Skeletal muscle tissue (tissue), 3 donors: ENCODE measurements at regions not wholly inside any gene's neighbourhood (a gene's known extent, or its start where the extent isn't known, plus 50 kb on each side); places are given as distances from the start of the nearest gene placed in this dataset.

ENCODE experiments used
- H3K27ac ChIP-seq: one replicate; pipeline ENCODE4 v1.7.0; 2013; ENCODE audit warnings: mild to moderate bottlenecking, low read depth, low read length, inconsistent platforms
- H3K27me3 ChIP-seq, 3 donors: one replicate each; pipeline ENCODE4 v1.7.0; 2013; ENCODE audit warnings: low read length in 3 of 3; ENCODE audit not compliant: control insufficient read depth in 3 of 3, insufficient read depth in 3 of 3
- H3K36me3 ChIP-seq, 3 donors: one replicate each; pipeline ENCODE4 v1.7.0; 2013; ENCODE audit warnings: low read length in 3 of 3; ENCODE audit not compliant: control insufficient read depth in 3 of 3, insufficient read depth in 3 of 3
- H3K4me1 ChIP-seq, 3 donors: one replicate each; pipeline ENCODE4 v1.7.0; 2013; ENCODE audit warnings: low read length in 3 of 3, mild to moderate bottlenecking in 3 of 3; ENCODE audit not compliant: control insufficient read depth in 3 of 3, insufficient read depth in 3 of 3
- H3K4me3 ChIP-seq, 3 donors: one replicate each; pipeline ENCODE4 v1.7.0; 2013; ENCODE audit warnings: low read length in 3 of 3
- H3K9ac ChIP-seq, 3 donors: one replicate each; pipeline ENCODE4 v1.7.0; 2013; ENCODE audit warnings: low read length in 3 of 3, mild to moderate bottlenecking in 3 of 3, moderate library complexity in 2 of 3, low read depth in 1 of 3
- H3K9me3 ChIP-seq, 3 donors: one replicate each; pipeline ENCODE4 v1.7.0; 2013; ENCODE audit warnings: low read length in 3 of 3; ENCODE audit not compliant: control insufficient read depth in 3 of 3
- donor health status: Osteomylitis.

GRCh38 chr2:41894563-41895333, 153.1 kb upstream of the PKDCC start:
- Histone ChIP-seq H3K9ac (no peak overlapping the region), H3K27me3 (no peaks in the 10 kb centered on the region), H3K4me3 (no peak overlapping the region), H3K27ac (no peak overlapping the region), H3K4me1 (peaks cover 0 to 4% (median 3%) of the 10 kb centered on the region in 3 donors), H3K36me3 (no peaks in the 10 kb centered on the region), H3K9me3 (no peaks in the 10 kb centered on the region)

GRCh38 chr2:41895334-41895664, 152.5 kb upstream of the PKDCC start:
- Histone ChIP-seq H3K4me1 (peaks cover 0 to 4% (median 3%) of the 10 kb centered on the region in 3 donors), H3K36me3 (no peaks in the 10 kb centered on the region), H3K4me3 (no peak overlapping the region), H3K9ac (no peak overlapping the region), H3K27me3 (no peaks in the 10 kb centered on the region), H3K9me3 (no peaks in the 10 kb centered on the region), H3K27ac (no peak overlapping the region)

GRCh38 chr2:41896186-41896846, 151.5 kb upstream of the PKDCC start:
- H3K9me3 ChIP-seq: no peaks in the 10 kb centered on the region
- no peaks in the 10 kb centered on the region for H3K36me3 ChIP-seq
- H3K27ac ChIP-seq: no peak overlapping the region
- H3K9ac ChIP-seq: no peak overlapping the region
- H3K27me3 ChIP-seq: no peaks in the 10 kb centered on the region
- H3K4me1 ChIP-seq: peaks cover 0 to 4% (median 3%) of the 10 kb centered on the region in 3 donors
- no peak overlapping the region for H3K4me3 ChIP-seq

DNA sequence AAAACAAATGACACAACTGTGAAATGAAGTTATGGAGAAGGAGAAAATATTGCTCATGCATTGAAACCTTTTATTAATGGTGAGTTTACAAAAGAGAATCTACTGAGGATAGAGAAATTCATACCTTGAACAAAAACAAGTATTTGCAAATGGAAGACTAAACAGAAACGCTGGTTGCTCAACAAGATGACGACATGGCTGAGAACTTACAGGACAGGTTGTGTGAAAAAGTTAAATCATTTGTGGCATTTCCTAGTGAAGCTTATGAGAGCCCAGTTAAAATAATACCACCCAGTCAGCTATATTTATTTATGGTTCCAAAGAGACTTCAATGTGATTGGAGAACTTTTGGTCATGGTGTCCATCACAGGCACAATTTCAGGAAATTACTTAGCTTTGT, 148.6 kb upstream of the PKDCC start:
- no peak overlapping the region for H3K4me3 ChIP-seq
- no peak overlapping the region for H3K27ac ChIP-seq
- no peaks in the 10 kb centered on the region for H3K9me3 ChIP-seq
- no peaks in the 10 kb centered on the region for H3K36me3 ChIP-seq
- no peaks in the 10 kb centered on the region for H3K27me3 ChIP-seq
- peaks cover 0 to 3% (median 0%) of the 10 kb centered on the region in 3 donors for H3K4me1 ChIP-seq
- H3K9ac ChIP-seq: no peak overlapping the region

GRCh38 chr2:41900101-41900577, 147.7 kb upstream of the PKDCC start:
- no peak overlapping the region for H3K27ac ChIP-seq
- H3K36me3 ChIP-seq: no peaks in the 10 kb centered on the region
- H3K9ac ChIP-seq: no peak overlapping the region
- no peaks in the 10 kb centered on the region for H3K9me3 ChIP-seq
- no peaks in the 10 kb centered on the region for H3K27me3 ChIP-seq
- H3K4me1 ChIP-seq: peaks cover 0 to 3% (median 0%) of the 10 kb centered on the region in 3 donors
- H3K4me3 ChIP-seq: no peak overlapping the region

DNA sequence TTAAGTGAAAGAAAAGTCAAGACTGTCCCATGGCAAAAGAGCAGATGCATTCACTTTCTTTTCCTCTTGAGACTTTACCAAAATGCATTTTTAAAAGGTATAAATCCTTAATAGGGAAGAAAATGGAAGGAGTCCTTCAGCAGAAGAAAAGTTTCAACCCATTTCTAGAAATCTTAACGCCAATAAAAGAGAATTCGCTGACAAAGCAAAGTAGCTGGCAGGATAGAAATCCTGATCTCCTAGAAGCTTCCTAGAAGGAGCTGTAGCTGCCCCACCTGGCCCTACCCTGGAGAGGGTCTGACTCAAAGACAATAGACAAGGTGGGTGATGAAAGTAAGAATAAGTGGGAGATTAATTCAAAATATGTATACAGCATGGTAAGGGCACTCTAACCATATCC, 144.9 kb upstream of the PKDCC start:
- no peaks in the 10 kb centered on the region for H3K27me3 ChIP-seq
- no peak overlapping the region for H3K27ac ChIP-seq
- no peak overlapping the region for H3K4me3 ChIP-seq
- H3K9me3 ChIP-seq: no peaks in the 10 kb centered on the region
- no peaks in the 10 kb centered on the region for H3K36me3 ChIP-seq
- H3K9ac ChIP-seq: no peak overlapping the region
- no peaks in the 10 kb centered on the region for H3K4me1 ChIP-seq

- Histone ChIP-seq H3K9ac (no peak overlapping the region), H3K4me1 (no peaks in the 10 kb centered on the region), H3K27me3 (no peaks in the 10 kb centered on the region), H3K27ac (no peak overlapping the region), H3K4me3 (no peak overlapping the region), H3K36me3 (no peaks in the 10 kb centered on the region), H3K9me3 (no peaks in the 10 kb centered on the region)
Observed at GRCh38 chr2:41903474-41904135, 144.2 kb upstream of the PKDCC start.

GRCh38 chr2:41904459-41904858, 143.4 kb upstream of the PKDCC start:
- H3K4me3 ChIP-seq: no peak overlapping the region
- H3K9me3 ChIP-seq: no peaks in the 10 kb centered on the region
- H3K36me3 ChIP-seq: no peaks in the 10 kb centered on the region
- H3K27me3 ChIP-seq: no peaks in the 10 kb centered on the region
- no peaks in the 10 kb centered on the region for H3K4me1 ChIP-seq
- H3K27ac ChIP-seq: no peak overlapping the region
- no peak overlapping the region for H3K9ac ChIP-seq

DNA sequence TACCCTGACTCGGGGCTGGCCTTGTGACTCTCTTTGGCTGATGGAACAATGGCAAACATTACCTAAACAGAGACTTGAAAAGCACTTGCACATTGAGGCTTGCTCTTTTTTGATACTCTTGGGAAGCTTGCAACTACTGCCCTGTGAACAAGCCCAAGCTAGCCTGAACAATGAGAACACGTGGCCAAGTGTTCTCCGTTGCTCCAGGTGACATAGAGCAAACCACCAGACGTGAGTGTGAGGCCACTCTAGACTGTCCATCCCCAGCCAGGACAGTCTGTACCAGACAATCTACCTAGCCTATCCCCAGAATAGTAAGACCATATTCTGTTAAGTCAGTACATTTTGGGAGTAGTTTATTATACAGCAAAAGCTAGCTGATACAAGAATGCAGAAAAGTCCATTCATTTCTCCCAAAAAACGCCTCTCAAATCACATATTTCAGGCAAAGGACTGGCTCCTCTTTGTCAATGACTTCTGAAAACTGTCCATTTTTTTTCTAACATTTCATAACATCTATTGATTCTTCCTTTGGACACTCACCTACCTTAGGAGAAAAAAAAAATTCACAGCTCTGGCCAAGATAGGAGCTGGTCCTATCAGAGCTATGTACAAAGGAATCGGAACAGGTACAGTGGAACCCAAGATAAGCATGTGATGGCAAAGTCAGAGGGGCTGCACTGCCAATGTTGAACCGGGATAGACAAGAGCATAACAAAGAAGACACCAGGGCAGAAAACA, 142.1 kb upstream of the PKDCC start:
- Histone ChIP-seq H3K27me3 (no peaks in the 10 kb centered on the region), H3K9ac (no peak overlapping the region), H3K27ac (no peak overlapping the region), H3K36me3 (no peaks in the 10 kb centered on the region), H3K9me3 (no peaks in the 10 kb centered on the region), H3K4me1 (no peaks in the 10 kb centered on the region), H3K4me3 (no peak overlapping the region)
